H9 (cell line): ENCODE measurements at regions not wholly inside any gene's neighbourhood (a gene's known extent, or its start where the extent isn't known, plus 50 kb on each side); places are given as distances from the start of the nearest gene placed in this dataset.

ENCODE experiments used
- DNase-seq: peaks from one replicate; pipeline ENCODE4 v3.0.0-alpha.2; 2017
- H2AFZ ChIP-seq: one replicate; pipeline ENCODE4 v1.6.1; 2013; ENCODE audit warnings: mild to moderate bottlenecking, low read length, control low read depth, moderate library complexity
- H2AK5ac ChIP-seq: 2 replicates; pipeline ENCODE4 v1.6.1; 2013; ENCODE audit warnings: low read length, control low read depth, mixed read lengths; ENCODE audit not compliant: insufficient read length
- H2BK120ac ChIP-seq: one replicate; pipeline ENCODE4 v1.6.1; 2013; ENCODE audit warnings: low read depth, mild to moderate bottlenecking, low read length, control low read depth, inconsistent platforms; ENCODE audit not compliant: poor library complexity, severe bottlenecking
- H2BK12ac ChIP-seq: 2 replicates; pipeline ENCODE4 v1.6.1; 2013; ENCODE audit warnings: low read length, control low read depth, mixed read lengths, low read depth; ENCODE audit not compliant: insufficient read length
- H2BK15ac ChIP-seq: 2 replicates; pipeline ENCODE4 v1.6.1; 2013; ENCODE audit warnings: low read depth, low read length, control low read depth
- H2BK20ac ChIP-seq: one replicate; pipeline ENCODE4 v1.6.1; 2013; ENCODE audit warnings: low read depth, mild to moderate bottlenecking, low read length, control low read depth, inconsistent platforms; ENCODE audit not compliant: poor library complexity, severe bottlenecking
- H2BK5ac ChIP-seq: 2 replicates; pipeline ENCODE4 v1.6.1; 2013; ENCODE audit warnings: low read length, control low read depth, mixed read lengths; ENCODE audit not compliant: insufficient read length
- H3K14ac ChIP-seq: 2 replicates; pipeline ENCODE4 v1.6.1; 2013; ENCODE audit warnings: low read length, control low read depth; ENCODE audit not compliant: insufficient read depth
- H3K18ac ChIP-seq: 2 replicates; pipeline ENCODE4 v1.6.1; 2013; ENCODE audit warnings: low read depth, mild to moderate bottlenecking, mixed read lengths, low read length, control low read depth; ENCODE audit not compliant: insufficient read length
- H3K23ac ChIP-seq: 2 replicates; pipeline ENCODE4 v1.6.1; 2013; ENCODE audit warnings: low read length, control low read depth, mixed read lengths, low read depth; ENCODE audit not compliant: insufficient read length
- H3K23me2 ChIP-seq: 2 replicates; pipeline ENCODE4 v1.6.1; 2013; ENCODE audit warnings: low read depth, mild to moderate bottlenecking, mixed read lengths, low read length, control low read depth; ENCODE audit not compliant: insufficient read length, poor library complexity, severe bottlenecking
- H3K27ac ChIP-seq: 2 replicates; pipeline ENCODE4 v1.5.1; 2013; ENCODE audit warnings: low read length, control low read depth, mixed read lengths, low read depth; ENCODE audit not compliant: insufficient read length
- H3K27me3 ChIP-seq: 2 replicates; pipeline ENCODE4 v1.6.1; 2013; ENCODE audit warnings: low read length, control low read depth, inconsistent platforms; ENCODE audit not compliant: insufficient read depth
- H3K4ac ChIP-seq: 2 replicates; pipeline ENCODE4 v1.6.1; 2013; ENCODE audit warnings: low read depth, mild to moderate bottlenecking, control low read depth, inconsistent platforms, low read length, moderate library complexity
- H3K4me1 ChIP-seq: 2 replicates; pipeline ENCODE4 v1.6.1; 2013; ENCODE audit warnings: low read length, control low read depth, inconsistent platforms; ENCODE audit not compliant: insufficient read depth
- H3K4me2 ChIP-seq: 2 replicates; pipeline ENCODE4 v1.6.1; 2013; ENCODE audit warnings: low read length, control low read depth, mixed read lengths; ENCODE audit not compliant: insufficient read length, insufficient read depth
- H3K56ac ChIP-seq: 2 replicates; pipeline ENCODE4 v1.6.1; 2013; ENCODE audit warnings: low read depth, mild to moderate bottlenecking, mixed read lengths, low read length, control low read depth; ENCODE audit not compliant: insufficient read length
- H3K79me1 ChIP-seq: 2 replicates; pipeline ENCODE4 v1.6.1; 2013; ENCODE audit warnings: low read depth, mild to moderate bottlenecking, moderate library complexity, low read length, control low read depth, inconsistent platforms; ENCODE audit not compliant: insufficient read depth, poor library complexity, severe bottlenecking
- H3K79me2 ChIP-seq: 2 replicates; pipeline ENCODE4 v1.6.1; 2013; ENCODE audit warnings: low read length, control low read depth, inconsistent platforms; ENCODE audit not compliant: insufficient read depth
- H3K9ac ChIP-seq: 2 replicates; pipeline ENCODE4 v1.6.1; 2013; ENCODE audit warnings: low read length, control low read depth, mixed read lengths; ENCODE audit not compliant: insufficient read length; ENCODE audit errors: extremely low read depth
- H3K9me3 ChIP-seq: one replicate; pipeline ENCODE4 v1.6.1; 2013; ENCODE audit warnings: low read depth, low read length, inconsistent platforms; ENCODE audit not compliant: control insufficient read depth
- H3T11ph ChIP-seq: one replicate; pipeline ENCODE4 v1.6.1; 2013; ENCODE audit warnings: mild to moderate bottlenecking, low read length, control low read depth, inconsistent platforms
- H4K20me1 ChIP-seq: one replicate; pipeline ENCODE4 v1.6.1; 2013; ENCODE audit not compliant: control insufficient read depth, insufficient read length, insufficient read depth
- H4K5ac ChIP-seq: 2 replicates; pipeline ENCODE4 v1.6.1; 2013; ENCODE audit warnings: low read depth, mild to moderate bottlenecking, mixed read lengths, low read length, control low read depth; ENCODE audit not compliant: insufficient read length
- H4K8ac ChIP-seq: replicated peaks from 2 replicates; pipeline ENCODE4 v1.6.1; 2013; ENCODE audit warnings: low read length, control low read depth, mixed read lengths, low read depth; ENCODE audit not compliant: insufficient read length
- H4K91ac ChIP-seq: 2 replicates; pipeline ENCODE4 v1.6.1; 2013; ENCODE audit warnings: low read depth, mild to moderate bottlenecking, moderate library complexity, mixed read lengths, low read length, control low read depth; ENCODE audit not compliant: insufficient read length
- H3K27ac Mint-ChIP-seq, 3 experiments: 2 replicates in 2 of 3; 3 replicates in 1 of 3; pipeline ENCODE4 v1.8.0; 2020 to 2021; ENCODE audit warnings: mixed read lengths in 3 of 3, mild to moderate bottlenecking in 1 of 3, moderate library complexity in 1 of 3
- H3K27me3 Mint-ChIP-seq: 2 replicates; pipeline ENCODE4 v1.8.0; 2021; ENCODE audit warnings: low read depth, mild to moderate bottlenecking, moderate library complexity, mixed read lengths
- H3K36me3 Mint-ChIP-seq, 3 experiments: 2 replicates in 2 of 3; 3 replicates in 1 of 3; pipeline ENCODE4 v1.8.0; 2020 to 2021; ENCODE audit warnings: low read depth in 3 of 3, mixed read lengths in 3 of 3; ENCODE audit not compliant: insufficient read depth in 1 of 3
- H3K4me1 Mint-ChIP-seq, 2 experiments: 2 replicates each; pipeline ENCODE4 v1.8.0; 2020; ENCODE audit warnings: mixed read lengths in 2 of 2
- H3K4me3 Mint-ChIP-seq, 2 experiments: 2 replicates in 1 of 2; 3 replicates in 1 of 2; pipeline ENCODE4 v1.8.0; 2020 to 2021; ENCODE audit warnings: mild to moderate bottlenecking in 2 of 2, mixed read lengths in 2 of 2, moderate library complexity in 1 of 2
- H3K9me3 Mint-ChIP-seq, 2 experiments: 2 replicates in 1 of 2; 3 replicates in 1 of 2; pipeline ENCODE4 v1.8.0; 2020; ENCODE audit warnings: mild to moderate bottlenecking in 2 of 2, mixed read lengths in 2 of 2, moderate library complexity in 1 of 2
- CTCF ChIP-seq: fragments of 200-600 bp; sonication (generic); conservative IDR thresholded peaks from 3 replicates; pipeline ENCODE4 v1.8.0; 2021; ENCODE audit warnings: antibody characterized with exemption, mild to moderate bottlenecking
- WGBS: extraction: QIAGEN DNeasy Blood & Tissue Kit; methylation state at CpG from one replicate; pipeline ENCODE4 v1.1.7; 2013; ENCODE audit warnings: missing lambda C conversion rate, low lambda C conversion rate, mixed read lengths; ENCODE audit not compliant: insufficient read length; ENCODE audit errors: extremely low coverage; 5-methylcytosine and 5-hydroxymethylcytosine counted together

GRCh38 chr1:177755851-177756560 lies 213.9 kb downstream of the SEC16B start:
- Histone ChIP-seq H3K23me2 (no peaks in the 10 kb centered on the region), H3T11ph (no peak overlapping the region), H3K56ac (no peak overlapping the region), H3K9ac (no peak overlapping the region), H3K14ac (no peak overlapping the region), H3K27me3 (no peaks in the 10 kb centered on the region), H4K91ac (no peak overlapping the region), H3K27ac (no peak overlapping the region), H3K4me2 (no peak overlapping the region), H2AFZ (no peak overlapping the region), H2BK15ac (no peak overlapping the region), H2BK5ac (no peak overlapping the region), H3K18ac (no peak overlapping the region), H3K4me1 (0 out of 2 replicates have a peak, but pooled peaks cover 2% of the 10 kb centered on the region), H2BK120ac (no peak overlapping the region), H4K8ac (no peak overlapping the region), H3K79me2 (no peaks in the 10 kb centered on the region), H3K23ac (no peak overlapping the region), H2AK5ac (no peak overlapping the region), H3K79me1 (no peaks in the 10 kb centered on the region), H2BK12ac (no peak overlapping the region), H2BK20ac (no peak overlapping the region), H3K4ac (no peak overlapping the region), H3K9me3 (peaks cover 7% of the 10 kb centered on the region), H4K5ac (no peak overlapping the region), H4K20me1 (no peaks in the 10 kb centered on the region)
- Mint-ChIP-seq H3K27ac (peak overlapping the region in 2 of 3 experiments; percentile 20 to 70; a peak in 2 of 7 replicates), H3K27me3 (peaks cover 3% of the 10 kb centered on the region; the same call in 1 of the 2 replicates), H3K36me3 (peaks cover 6 to 14% (median 8%) of the 10 kb centered on the region in 3 experiments; a peak in 6 of 7 replicates), H3K4me3 (no peak overlapping the region), H3K4me1 (peaks cover 22% of the 10 kb centered on the region in 2 experiments), H3K9me3 (peaks cover 17 to 18% of the 10 kb centered on the region in 2 experiments)
- DNase-seq: no peak
- TF ChIP-seq CTCF: no peak
- WGBS: no CpG with 5 or more reads among the region's 7 CpGs
